ENCODE measurements at regions not wholly inside any gene's neighbourhood (a gene's known extent, or its start where the extent isn't known, plus 50 kb on each side); places are given as distances from the start of the nearest gene placed in this dataset.

DNA sequence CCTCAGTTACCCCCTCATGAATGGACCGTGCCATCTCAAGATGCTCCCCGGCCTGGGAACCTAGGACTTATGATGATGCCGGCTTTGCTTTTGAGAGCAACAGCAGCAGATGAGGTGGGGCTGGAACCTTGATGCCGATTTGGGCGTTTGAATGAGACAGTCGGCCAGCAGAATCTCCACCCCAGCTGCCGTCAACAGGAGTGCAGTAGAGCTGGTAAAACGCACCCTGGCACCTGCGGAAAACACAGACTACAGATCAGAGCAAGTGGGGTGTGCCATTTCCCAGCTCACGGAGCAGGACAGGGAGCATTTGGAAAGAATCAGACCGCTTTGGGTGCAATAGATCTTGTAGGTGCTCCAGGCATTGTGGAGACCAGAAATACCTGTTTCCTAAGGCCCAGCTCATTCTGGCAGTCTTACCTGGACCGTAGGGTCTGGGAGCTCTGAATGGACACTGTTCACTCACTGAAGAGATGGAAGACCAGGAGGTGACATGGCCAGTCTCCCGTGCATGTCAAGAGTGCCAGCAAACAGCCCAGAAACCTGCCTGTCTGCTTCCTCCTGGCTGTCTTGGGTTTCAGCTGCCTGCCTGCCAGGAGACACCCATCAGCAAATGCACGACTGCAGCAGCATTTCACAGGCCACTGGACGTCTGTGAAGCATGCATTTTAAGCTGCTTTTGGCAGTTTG, 317.7 kb upstream of the IRX4 start:
- no peaks in the 10 kb centered on the region for H3F3A ChIP-seq (ENCODE audit: control insufficient read depth, insufficient read depth)
- no peaks in the 10 kb centered on the region for H3K9me3 ChIP-seq (ENCODE audit: control insufficient read depth, insufficient read depth, low read length)
- no peaks in the 10 kb centered on the region for H3K27me3 ChIP-seq (ENCODE audit: control insufficient read depth, low read length)
- no peaks in the 10 kb centered on the region for H4K20me1 ChIP-seq (ENCODE audit: control insufficient read depth, insufficient read depth, low read depth, low read length)
- no peak overlapping the region for H3K4me3 ChIP-seq (ENCODE audit: low read length)
- no peaks in the 10 kb centered on the region for H3K9me2 ChIP-seq (replicated peaks; ENCODE audit: control insufficient read depth, low read length)
- no peak overlapping the region for H3K4me2 ChIP-seq (ENCODE audit: low read length)
- no peak overlapping the region for H3K27ac ChIP-seq (ENCODE audit: low read depth, low read length)
- no peaks in the 10 kb centered on the region for H3K4me1 ChIP-seq (ENCODE audit: control insufficient read depth, low read length)
- TF ChIP-seq EZH2phosphoT487 (IDR thresholded peaks at IDR 0.05; ENCODE audit: borderline replicate concordance, low read length): no peak
- H3K36me3 ChIP-seq (ENCODE audit: control insufficient read depth, low read length): no peaks in the 10 kb centered on the region
- H3K79me2 ChIP-seq (ENCODE audit: control insufficient read depth, low read length): no peaks in the 10 kb centered on the region

GRCh38 chr5:2199697-2200096, 317.0 kb upstream of the IRX4 start:
- Histone ChIP-seq H3K4me2 (ENCODE audit: low read length) (no peak overlapping the region), H3K79me2 (ENCODE audit: control insufficient read depth, low read length) (no peaks in the 10 kb centered on the region), H3K9me3 (ENCODE audit: control insufficient read depth, insufficient read depth, low read length) (no peaks in the 10 kb centered on the region), H3K36me3 (ENCODE audit: control insufficient read depth, low read length) (no peaks in the 10 kb centered on the region), H4K20me1 (ENCODE audit: control insufficient read depth, insufficient read depth, low read depth, low read length) (no peaks in the 10 kb centered on the region), H3K27ac (ENCODE audit: low read depth, low read length) (no peak overlapping the region), H3K4me3 (ENCODE audit: low read length) (no peak overlapping the region), H3K4me1 (ENCODE audit: control insufficient read depth, low read length) (no peaks in the 10 kb centered on the region), H3F3A (ENCODE audit: control insufficient read depth, insufficient read depth) (no peaks in the 10 kb centered on the region), H3K27me3 (ENCODE audit: control insufficient read depth, low read length) (no peaks in the 10 kb centered on the region), H3K9me2 (replicated peaks; ENCODE audit: control insufficient read depth, low read length) (no peaks in the 10 kb centered on the region)
- TF ChIP-seq CTCF (IDR thresholded peaks at IDR 0.05; ENCODE audit: low read depth, low read length, poor library complexity, severe bottlenecking): no peak
- no peak for TF ChIP-seq EZH2phosphoT487 (IDR thresholded peaks at IDR 0.05; ENCODE audit: borderline replicate concordance, low read length)

- Histone ChIP-seq H3F3A (ENCODE audit: control insufficient read depth, insufficient read depth) (no peaks in the 10 kb centered on the region), H3K4me2 (ENCODE audit: low read length) (no peak overlapping the region), H3K27me3 (ENCODE audit: control insufficient read depth, low read length) (no peaks in the 10 kb centered on the region), H3K36me3 (ENCODE audit: control insufficient read depth, low read length) (no peaks in the 10 kb centered on the region), H3K79me2 (ENCODE audit: control insufficient read depth, low read length) (no peaks in the 10 kb centered on the region), H3K4me1 (ENCODE audit: control insufficient read depth, low read length) (no peaks in the 10 kb centered on the region), H3K4me3 (ENCODE audit: low read length) (no peak overlapping the region), H4K20me1 (ENCODE audit: control insufficient read depth, insufficient read depth, low read depth, low read length) (no peaks in the 10 kb centered on the region), H3K27ac (ENCODE audit: low read depth, low read length) (no peak overlapping the region), H3K9me2 (replicated peaks; ENCODE audit: control insufficient read depth, low read length) (no peaks in the 10 kb centered on the region), H3K9me3 (ENCODE audit: control insufficient read depth, insufficient read depth, low read length) (no peaks in the 10 kb centered on the region)
- TF ChIP-seq CTCF (IDR thresholded peaks at IDR 0.05; ENCODE audit: low read depth, low read length, poor library complexity, severe bottlenecking) (no peak), EZH2phosphoT487 (IDR thresholded peaks at IDR 0.05; ENCODE audit: borderline replicate concordance, low read length) (no peak)
These were observed 314.4 kb upstream of the IRX4 start for GRCh38 chr5:2196989-2197619.

DNA sequence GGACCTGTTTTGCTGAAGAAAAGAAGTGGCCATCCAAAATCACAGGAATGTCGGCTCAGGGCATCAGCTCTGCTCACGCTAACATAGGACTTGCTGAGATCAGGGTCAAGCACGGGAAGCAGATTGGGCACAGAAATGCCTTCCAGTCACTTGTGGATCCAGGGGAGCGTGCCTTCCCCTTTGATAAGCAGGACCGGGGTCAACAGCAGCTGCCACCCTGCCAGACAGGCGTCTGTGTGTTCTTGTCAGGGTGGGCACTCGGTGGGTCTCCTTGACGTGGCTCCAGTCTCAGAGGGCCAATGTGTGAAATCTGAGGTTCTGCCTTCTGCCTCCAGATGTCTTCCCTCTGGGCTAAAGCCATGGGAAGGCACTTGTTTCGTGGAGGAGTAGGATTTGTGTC, 313.7 kb upstream of the IRX4 start:
- Histone ChIP-seq H3K4me3 (ENCODE audit: low read length) (no peak overlapping the region), H3K4me1 (ENCODE audit: control insufficient read depth, low read length) (no peaks in the 10 kb centered on the region), H3K4me2 (ENCODE audit: low read length) (no peak overlapping the region), H3K27me3 (ENCODE audit: control insufficient read depth, low read length) (no peaks in the 10 kb centered on the region), H3K9me3 (ENCODE audit: control insufficient read depth, insufficient read depth, low read length) (no peaks in the 10 kb centered on the region), H3F3A (ENCODE audit: control insufficient read depth, insufficient read depth) (no peaks in the 10 kb centered on the region), H3K36me3 (ENCODE audit: control insufficient read depth, low read length) (no peaks in the 10 kb centered on the region), H4K20me1 (ENCODE audit: control insufficient read depth, insufficient read depth, low read depth, low read length) (no peaks in the 10 kb centered on the region), H3K27ac (ENCODE audit: low read depth, low read length) (no peak overlapping the region), H3K79me2 (ENCODE audit: control insufficient read depth, low read length) (no peaks in the 10 kb centered on the region), H3K9me2 (replicated peaks; ENCODE audit: control insufficient read depth, low read length) (no peaks in the 10 kb centered on the region)
- TF ChIP-seq EZH2phosphoT487 (IDR thresholded peaks at IDR 0.05; ENCODE audit: borderline replicate concordance, low read length) (no peak), CTCF (IDR thresholded peaks at IDR 0.05; ENCODE audit: low read depth, low read length, poor library complexity, severe bottlenecking) (no peak)

Data from DOHH2 (cell line).